GM19372 (cell line): ENCODE measurements at regions not wholly inside any gene's neighbourhood (a gene's known extent, or its start where the extent isn't known, plus 50 kb on each side); places are given as distances from the start of the nearest gene placed in this dataset.

Source experiments
- ATAC-seq: cut with Tn5 transposase; IDR thresholded peaks from one replicate; pipeline ENCODE4 v1.9.1; 2021; ENCODE audit warnings: mild to moderate bottlenecking, low read depth, moderate library complexity; ENCODE audit not compliant: unreplicated experiment

DNA sequence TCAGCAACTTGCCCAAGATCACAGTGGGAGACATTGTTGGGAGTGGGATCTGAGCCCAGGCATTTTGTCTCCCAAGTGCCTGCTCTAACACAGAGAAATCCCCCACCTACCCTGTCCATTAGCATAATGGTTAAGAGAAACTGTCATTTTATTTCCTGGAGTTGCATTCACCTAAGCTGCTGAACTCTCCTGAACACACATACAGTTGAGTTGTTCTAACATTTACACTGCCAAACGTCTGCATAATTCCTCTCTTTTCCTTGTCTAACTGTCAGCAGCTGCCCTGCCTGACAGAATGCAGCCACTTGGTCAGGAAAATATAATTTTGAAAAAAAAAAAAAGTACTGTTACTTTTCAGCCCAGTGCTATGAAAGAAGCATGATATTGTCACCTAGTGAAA, 396.3 kb upstream of the PIK3C3 start:
- no peak for ATAC-seq

GRCh38 chr18:41553716-41554115, 401.3 kb upstream of the PIK3C3 start:
- no peak for ATAC-seq

DNA sequence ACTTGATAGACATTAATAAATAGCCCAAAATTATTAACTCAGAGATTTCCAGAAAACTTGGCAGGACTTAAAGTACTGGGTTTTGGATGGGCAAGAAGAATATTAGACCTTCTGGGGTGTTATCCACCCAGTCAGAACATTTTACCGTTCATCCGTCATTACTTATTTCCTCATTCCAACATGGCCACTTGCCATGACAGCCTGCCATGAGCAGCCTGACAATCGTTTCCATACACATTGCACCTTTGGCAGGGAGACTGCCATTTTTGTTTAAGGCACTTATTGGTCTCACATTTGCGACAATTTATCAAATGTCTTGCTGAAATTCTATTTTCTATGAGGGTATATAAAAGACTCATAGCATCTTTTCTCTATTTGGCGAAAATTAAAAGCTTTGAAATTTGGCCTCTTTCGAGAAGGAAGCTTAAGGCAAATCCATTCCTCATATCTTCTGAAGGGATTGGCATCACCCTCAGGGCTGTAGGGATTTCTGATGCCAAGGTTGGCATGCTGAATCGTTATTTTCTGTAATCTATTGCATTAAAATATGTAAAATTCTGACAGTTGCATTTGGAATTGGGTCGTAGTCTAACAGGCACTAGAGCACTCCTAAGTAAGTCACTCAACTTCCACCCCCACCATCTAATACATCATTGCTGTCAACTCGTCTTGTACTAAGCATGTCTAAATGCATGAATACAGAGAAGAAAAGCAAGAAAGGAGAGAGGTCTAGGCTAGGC, 406.3 kb upstream of the PIK3C3 start:
- no peak for ATAC-seq

DNA sequence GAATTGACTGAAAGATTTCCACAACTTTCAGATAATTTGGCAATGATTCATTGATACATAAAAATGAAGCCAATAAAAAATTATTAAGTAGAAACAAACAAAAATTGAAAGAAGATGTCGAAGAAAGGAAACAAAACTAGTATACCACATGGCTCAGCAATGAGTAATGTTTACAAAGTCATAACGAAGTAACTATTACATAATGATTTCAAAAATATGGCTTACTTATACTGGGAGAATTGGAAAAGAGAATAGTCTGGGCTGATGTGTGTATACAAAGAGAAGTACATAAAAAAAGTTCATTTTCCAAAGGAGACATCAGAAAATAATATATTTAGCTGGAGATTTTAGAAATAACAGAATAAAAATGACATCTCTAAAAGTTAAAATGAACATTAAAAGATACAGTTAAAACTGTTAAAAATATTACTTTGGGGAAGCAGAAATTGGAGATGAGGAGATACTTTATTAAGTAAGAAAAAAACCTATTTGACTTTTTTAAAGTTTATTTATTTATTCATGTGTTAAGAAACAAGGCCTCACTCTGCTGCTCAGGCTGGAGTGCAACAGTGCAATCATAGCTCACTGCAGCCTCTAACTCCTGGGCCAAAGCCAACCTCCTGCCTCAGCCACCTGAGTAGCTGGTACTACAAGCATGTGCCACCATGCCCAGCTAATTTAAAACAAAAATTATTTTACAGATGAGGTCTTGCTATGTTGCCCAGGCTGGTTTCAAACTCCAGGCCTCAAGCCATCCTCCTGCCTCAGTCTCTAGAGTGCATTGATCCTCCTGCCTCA, 409.7 kb upstream of the PIK3C3 start:
- ATAC-seq: no peak

DNA sequence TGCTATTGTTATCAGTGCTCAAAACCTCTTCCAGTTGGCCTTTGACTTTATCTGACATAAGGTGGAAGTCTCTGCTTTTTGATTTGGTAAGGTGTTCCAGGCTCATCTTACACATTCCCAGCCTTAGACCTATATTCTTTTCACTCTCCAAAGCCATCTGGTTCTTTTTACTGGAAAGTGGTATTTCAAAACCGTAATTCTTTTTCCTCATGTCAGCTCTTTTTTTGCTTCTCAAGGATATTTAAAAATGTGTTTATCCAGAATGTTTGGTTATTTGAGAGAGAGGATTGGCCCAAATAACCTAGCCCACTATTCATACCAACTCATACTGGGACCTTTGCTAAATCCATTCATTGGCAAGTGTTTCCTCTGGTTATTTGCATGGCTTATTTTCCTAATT, 411.2 kb upstream of the PIK3C3 start:
- no peak for ATAC-seq

- ATAC-seq: no peak
Measured at GRCh38 chr18:41540237-41540871, 414.7 kb upstream of the PIK3C3 start.

DNA sequence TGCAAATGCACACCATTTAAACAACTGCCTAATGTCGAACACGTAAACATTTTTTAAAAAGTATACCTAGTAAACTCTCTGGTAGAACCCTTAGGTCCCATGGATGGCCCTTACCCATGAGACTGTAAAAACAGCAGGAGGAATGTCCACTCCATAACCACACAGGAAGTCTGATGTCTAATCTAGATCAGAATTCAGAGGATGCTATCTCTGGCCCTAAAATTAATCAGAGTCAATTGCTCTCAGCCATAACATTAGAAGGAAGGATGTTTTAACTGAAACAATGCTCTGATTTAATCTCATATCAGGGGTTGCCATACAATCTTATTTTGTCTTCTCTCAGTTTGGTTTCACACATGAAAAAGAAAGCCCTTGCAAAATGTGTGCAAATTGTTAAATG, 416.3 kb upstream of the PIK3C3 start:
- no peak for ATAC-seq

- no peak for ATAC-seq
Measured at GRCh38 chr18:41537666-41538065, 417.4 kb upstream of the PIK3C3 start.

- no peak for ATAC-seq
Measured at GRCh38 chr18:41532344-41533086, 422.5 kb upstream of the PIK3C3 start.

GRCh38 chr18:41530970-41531369, 424.1 kb upstream of the PIK3C3 start:
- no peak for ATAC-seq

DNA sequence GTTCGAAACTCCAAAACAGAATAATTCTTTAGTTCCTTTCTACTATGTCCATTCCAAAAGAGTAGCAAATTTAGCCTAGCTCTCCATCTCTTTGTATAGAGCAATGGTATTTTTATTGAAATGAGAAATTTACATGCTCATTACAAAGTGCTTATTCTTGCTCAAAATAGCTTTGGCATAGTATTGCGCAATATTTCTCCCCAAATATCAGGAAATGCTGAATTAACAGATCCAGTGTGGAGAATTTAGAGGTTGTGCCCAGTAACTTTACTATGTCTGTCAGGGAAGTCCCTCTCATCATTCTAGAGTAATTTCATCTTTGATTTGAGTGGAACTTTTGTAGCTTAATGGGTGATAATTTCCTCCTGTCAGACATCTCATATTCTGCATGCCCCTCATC, 425.9 kb upstream of the PIK3C3 start:
- ATAC-seq: no peak

GRCh38 chr18:41526054-41526453, 429.0 kb upstream of the PIK3C3 start:
- no peak for ATAC-seq

- ATAC-seq: no peak
Measured at GRCh38 chr18:41524674-41525470, 430.2 kb upstream of the PIK3C3 start.

DNA sequence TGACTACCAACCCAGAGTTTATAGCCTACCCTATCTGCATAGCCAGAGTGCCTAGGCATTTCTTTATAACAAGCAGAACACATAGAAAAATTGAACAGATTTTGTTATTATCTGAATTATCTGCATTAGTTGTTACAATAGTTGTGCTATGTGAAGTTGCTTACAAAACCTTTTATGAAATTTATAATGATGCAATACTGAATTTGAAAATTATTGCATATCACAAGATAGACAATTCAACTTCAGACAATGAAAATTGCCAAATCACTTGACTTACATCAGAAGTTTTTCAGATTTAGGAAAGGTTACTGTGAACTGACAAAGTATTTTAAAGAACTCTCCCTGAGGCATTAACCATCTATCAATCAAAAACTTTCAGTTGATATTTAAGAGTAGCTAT, 437.9 kb upstream of the PIK3C3 start:
- no peak for ATAC-seq

GRCh38 chr18:41513438-41513837, 441.6 kb upstream of the PIK3C3 start:
- ATAC-seq: no peak

GRCh38 chr18:41504316-41504715, 450.7 kb upstream of the PIK3C3 start:
- no peak for ATAC-seq

DNA sequence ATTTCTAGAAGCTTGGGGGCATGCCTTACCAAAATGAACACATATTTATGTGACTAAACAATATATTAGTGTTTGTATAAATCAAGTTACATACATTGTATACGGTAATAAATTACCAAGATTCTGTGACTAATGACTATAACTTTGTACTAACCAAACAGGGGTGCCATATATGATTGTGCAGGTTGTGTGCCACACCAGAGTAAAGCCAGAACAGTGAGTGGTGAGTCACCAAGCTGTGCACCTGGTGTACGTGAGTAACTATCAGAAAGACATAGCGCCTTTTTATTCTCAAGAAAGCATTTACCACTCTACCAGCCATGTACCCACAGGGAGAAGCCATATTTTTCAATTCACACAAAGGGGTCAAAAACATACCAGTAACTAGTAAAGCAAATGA, 453.2 kb upstream of the PIK3C3 start:
- ATAC-seq: no peak

DNA sequence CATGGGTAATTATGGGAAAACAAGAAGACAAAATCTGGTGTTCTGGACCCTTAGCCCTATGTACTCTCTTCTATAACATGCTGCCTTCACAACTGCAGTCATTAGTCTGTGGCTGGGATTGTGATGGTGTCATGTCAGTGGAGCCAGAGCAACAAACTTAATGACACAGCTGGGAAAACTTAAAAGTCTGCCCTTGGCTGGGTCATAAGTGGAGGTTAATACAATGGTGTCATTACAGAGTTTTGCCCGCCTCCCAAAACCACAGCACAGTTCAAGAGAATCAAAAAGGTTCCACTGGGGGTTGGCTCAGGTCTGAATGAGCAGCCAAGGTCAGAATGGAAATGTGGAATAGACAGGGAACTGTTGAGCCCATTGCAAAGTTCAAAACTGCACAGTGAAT, 455.7 kb upstream of the PIK3C3 start:
- no peak for ATAC-seq

DNA sequence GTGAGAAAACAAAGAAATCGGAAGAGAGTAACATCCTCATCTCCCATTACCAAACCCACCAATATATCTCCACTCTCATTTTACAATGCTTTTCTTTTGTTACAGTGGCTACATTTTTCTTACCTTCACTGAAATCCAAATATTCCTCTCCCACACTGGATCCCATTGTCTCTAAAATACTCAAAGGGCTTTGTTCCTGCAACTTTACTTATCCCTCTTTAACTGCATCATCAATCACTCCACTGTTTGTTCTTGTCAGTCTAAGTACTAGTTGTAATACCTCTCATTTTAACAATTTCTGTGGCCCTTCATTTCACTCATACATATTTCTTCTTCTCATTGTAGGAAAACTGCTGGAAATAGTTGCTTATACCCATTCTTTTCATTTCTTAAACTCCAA, 464.2 kb upstream of the PIK3C3 start:
- no peak for ATAC-seq

DNA sequence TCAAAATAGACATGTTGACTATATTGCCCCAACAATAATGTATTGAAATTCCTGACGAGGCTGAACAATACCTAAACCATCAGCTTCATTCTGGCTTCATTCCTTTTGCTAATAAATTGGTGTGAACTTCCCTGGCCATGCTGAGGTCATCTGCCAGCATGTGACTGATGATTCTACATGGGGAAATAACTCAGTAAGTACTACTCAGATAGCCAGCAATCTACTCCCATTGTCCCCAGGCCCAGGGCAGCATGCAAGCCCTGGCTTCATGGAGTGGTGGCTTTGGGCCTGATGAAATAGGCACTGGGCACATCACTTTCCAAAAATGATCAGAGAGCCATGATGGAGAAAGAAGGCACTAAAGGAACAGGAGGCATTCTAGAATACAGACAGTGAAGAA, 468.5 kb upstream of the PIK3C3 start:
- ATAC-seq: no peak
